H9 (cell line): ENCODE measurements at regions not wholly inside any gene's neighbourhood (a gene's known extent, or its start where the extent isn't known, plus 50 kb on each side); places are given as distances from the start of the nearest gene placed in this dataset.

ENCODE experiments used
- DNase-seq: peaks from one replicate; pipeline ENCODE4 v3.0.0-alpha.2; 2017
- H2AFZ ChIP-seq: one replicate; pipeline ENCODE4 v1.6.1; 2013; ENCODE audit warnings: mild to moderate bottlenecking, low read length, control low read depth, moderate library complexity
- H2AK5ac ChIP-seq: 2 replicates; pipeline ENCODE4 v1.6.1; 2013; ENCODE audit warnings: low read length, control low read depth, mixed read lengths; ENCODE audit not compliant: insufficient read length
- H2BK120ac ChIP-seq: one replicate; pipeline ENCODE4 v1.6.1; 2013; ENCODE audit warnings: low read depth, mild to moderate bottlenecking, low read length, control low read depth, inconsistent platforms; ENCODE audit not compliant: poor library complexity, severe bottlenecking
- H2BK12ac ChIP-seq: 2 replicates; pipeline ENCODE4 v1.6.1; 2013; ENCODE audit warnings: low read length, control low read depth, mixed read lengths, low read depth; ENCODE audit not compliant: insufficient read length
- H2BK15ac ChIP-seq: 2 replicates; pipeline ENCODE4 v1.6.1; 2013; ENCODE audit warnings: low read depth, low read length, control low read depth
- H2BK20ac ChIP-seq: one replicate; pipeline ENCODE4 v1.6.1; 2013; ENCODE audit warnings: low read depth, mild to moderate bottlenecking, low read length, control low read depth, inconsistent platforms; ENCODE audit not compliant: poor library complexity, severe bottlenecking
- H2BK5ac ChIP-seq: 2 replicates; pipeline ENCODE4 v1.6.1; 2013; ENCODE audit warnings: low read length, control low read depth, mixed read lengths; ENCODE audit not compliant: insufficient read length
- H3K14ac ChIP-seq: 2 replicates; pipeline ENCODE4 v1.6.1; 2013; ENCODE audit warnings: low read length, control low read depth; ENCODE audit not compliant: insufficient read depth
- H3K18ac ChIP-seq: 2 replicates; pipeline ENCODE4 v1.6.1; 2013; ENCODE audit warnings: low read depth, mild to moderate bottlenecking, mixed read lengths, low read length, control low read depth; ENCODE audit not compliant: insufficient read length
- H3K23ac ChIP-seq: 2 replicates; pipeline ENCODE4 v1.6.1; 2013; ENCODE audit warnings: low read length, control low read depth, mixed read lengths, low read depth; ENCODE audit not compliant: insufficient read length
- H3K23me2 ChIP-seq: 2 replicates; pipeline ENCODE4 v1.6.1; 2013; ENCODE audit warnings: low read depth, mild to moderate bottlenecking, mixed read lengths, low read length, control low read depth; ENCODE audit not compliant: insufficient read length, poor library complexity, severe bottlenecking
- H3K27ac ChIP-seq: 2 replicates; pipeline ENCODE4 v1.5.1; 2013; ENCODE audit warnings: low read length, control low read depth, mixed read lengths, low read depth; ENCODE audit not compliant: insufficient read length
- H3K27me3 ChIP-seq: 2 replicates; pipeline ENCODE4 v1.6.1; 2013; ENCODE audit warnings: low read length, control low read depth, inconsistent platforms; ENCODE audit not compliant: insufficient read depth
- H3K4ac ChIP-seq: 2 replicates; pipeline ENCODE4 v1.6.1; 2013; ENCODE audit warnings: low read depth, mild to moderate bottlenecking, control low read depth, inconsistent platforms, low read length, moderate library complexity
- H3K4me1 ChIP-seq: 2 replicates; pipeline ENCODE4 v1.6.1; 2013; ENCODE audit warnings: low read length, control low read depth, inconsistent platforms; ENCODE audit not compliant: insufficient read depth
- H3K4me2 ChIP-seq: 2 replicates; pipeline ENCODE4 v1.6.1; 2013; ENCODE audit warnings: low read length, control low read depth, mixed read lengths; ENCODE audit not compliant: insufficient read length, insufficient read depth
- H3K56ac ChIP-seq: 2 replicates; pipeline ENCODE4 v1.6.1; 2013; ENCODE audit warnings: low read depth, mild to moderate bottlenecking, mixed read lengths, low read length, control low read depth; ENCODE audit not compliant: insufficient read length
- H3K79me1 ChIP-seq: 2 replicates; pipeline ENCODE4 v1.6.1; 2013; ENCODE audit warnings: low read depth, mild to moderate bottlenecking, moderate library complexity, low read length, control low read depth, inconsistent platforms; ENCODE audit not compliant: insufficient read depth, poor library complexity, severe bottlenecking
- H3K79me2 ChIP-seq: 2 replicates; pipeline ENCODE4 v1.6.1; 2013; ENCODE audit warnings: low read length, control low read depth, inconsistent platforms; ENCODE audit not compliant: insufficient read depth
- H3K9ac ChIP-seq: 2 replicates; pipeline ENCODE4 v1.6.1; 2013; ENCODE audit warnings: low read length, control low read depth, mixed read lengths; ENCODE audit not compliant: insufficient read length; ENCODE audit errors: extremely low read depth
- H3K9me3 ChIP-seq: one replicate; pipeline ENCODE4 v1.6.1; 2013; ENCODE audit warnings: low read depth, low read length, inconsistent platforms; ENCODE audit not compliant: control insufficient read depth
- H3T11ph ChIP-seq: one replicate; pipeline ENCODE4 v1.6.1; 2013; ENCODE audit warnings: mild to moderate bottlenecking, low read length, control low read depth, inconsistent platforms
- H4K20me1 ChIP-seq: one replicate; pipeline ENCODE4 v1.6.1; 2013; ENCODE audit not compliant: control insufficient read depth, insufficient read length, insufficient read depth
- H4K5ac ChIP-seq: 2 replicates; pipeline ENCODE4 v1.6.1; 2013; ENCODE audit warnings: low read depth, mild to moderate bottlenecking, mixed read lengths, low read length, control low read depth; ENCODE audit not compliant: insufficient read length
- H4K8ac ChIP-seq: replicated peaks from 2 replicates; pipeline ENCODE4 v1.6.1; 2013; ENCODE audit warnings: low read length, control low read depth, mixed read lengths, low read depth; ENCODE audit not compliant: insufficient read length
- H4K91ac ChIP-seq: 2 replicates; pipeline ENCODE4 v1.6.1; 2013; ENCODE audit warnings: low read depth, mild to moderate bottlenecking, moderate library complexity, mixed read lengths, low read length, control low read depth; ENCODE audit not compliant: insufficient read length
- H3K27ac Mint-ChIP-seq, 3 experiments: 2 replicates in 2 of 3; 3 replicates in 1 of 3; pipeline ENCODE4 v1.8.0; 2020 to 2021; ENCODE audit warnings: mixed read lengths in 3 of 3, mild to moderate bottlenecking in 1 of 3, moderate library complexity in 1 of 3
- H3K27me3 Mint-ChIP-seq: 2 replicates; pipeline ENCODE4 v1.8.0; 2021; ENCODE audit warnings: low read depth, mild to moderate bottlenecking, moderate library complexity, mixed read lengths
- H3K36me3 Mint-ChIP-seq, 3 experiments: 2 replicates in 2 of 3; 3 replicates in 1 of 3; pipeline ENCODE4 v1.8.0; 2020 to 2021; ENCODE audit warnings: low read depth in 3 of 3, mixed read lengths in 3 of 3; ENCODE audit not compliant: insufficient read depth in 1 of 3
- H3K4me1 Mint-ChIP-seq, 2 experiments: 2 replicates each; pipeline ENCODE4 v1.8.0; 2020; ENCODE audit warnings: mixed read lengths in 2 of 2
- H3K4me3 Mint-ChIP-seq, 2 experiments: 2 replicates in 1 of 2; 3 replicates in 1 of 2; pipeline ENCODE4 v1.8.0; 2020 to 2021; ENCODE audit warnings: mild to moderate bottlenecking in 2 of 2, mixed read lengths in 2 of 2, moderate library complexity in 1 of 2
- H3K9me3 Mint-ChIP-seq, 2 experiments: 2 replicates in 1 of 2; 3 replicates in 1 of 2; pipeline ENCODE4 v1.8.0; 2020; ENCODE audit warnings: mild to moderate bottlenecking in 2 of 2, mixed read lengths in 2 of 2, moderate library complexity in 1 of 2
- CTCF ChIP-seq: fragments of 200-600 bp; sonication (generic); conservative IDR thresholded peaks from 3 replicates; pipeline ENCODE4 v1.8.0; 2021; ENCODE audit warnings: antibody characterized with exemption, mild to moderate bottlenecking
- WGBS: extraction: QIAGEN DNeasy Blood & Tissue Kit; methylation state at CpG from one replicate; pipeline ENCODE4 v1.1.7; 2013; ENCODE audit warnings: missing lambda C conversion rate, low lambda C conversion rate, mixed read lengths; ENCODE audit not compliant: insufficient read length; ENCODE audit errors: extremely low coverage; 5-methylcytosine and 5-hydroxymethylcytosine counted together

DNA sequence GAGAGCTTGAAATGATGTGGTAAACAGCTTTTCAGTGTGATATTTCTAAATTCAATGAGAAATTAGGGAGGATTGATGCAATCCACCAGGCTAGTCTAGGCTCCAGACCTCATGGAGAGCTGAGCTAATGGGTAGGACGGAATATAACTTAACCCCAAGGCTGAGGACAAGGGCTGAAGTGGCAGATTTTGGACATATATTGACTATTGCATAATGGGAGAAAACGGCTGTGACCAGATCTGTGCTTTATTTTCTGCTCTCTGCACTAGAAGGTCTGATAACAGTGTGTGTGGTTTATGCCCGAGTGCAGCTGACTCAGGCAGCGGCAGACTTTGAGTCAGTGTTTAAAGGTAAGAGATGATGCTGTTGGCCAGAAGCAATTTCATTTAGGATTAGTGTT is 70.6 kb downstream of the ACTBL2 start:
- Histone ChIP-seq H4K5ac (no peak overlapping the region), H2BK120ac (no peak overlapping the region), H3K4me2 (no peak overlapping the region), H3K79me1 (no peaks in the 10 kb centered on the region), H3K18ac (no peak overlapping the region), H4K91ac (no peak overlapping the region), H3K27me3 (no peaks in the 10 kb centered on the region), H3K56ac (no peak overlapping the region), H2BK15ac (no peak overlapping the region), H3K9ac (no peak overlapping the region), H3K23ac (no peak overlapping the region), H4K20me1 (no peaks in the 10 kb centered on the region), H2BK12ac (no peak overlapping the region), H3K4me1 (no peaks in the 10 kb centered on the region), H3K79me2 (no peaks in the 10 kb centered on the region), H2BK20ac (no peak overlapping the region), H3K27ac (no peak overlapping the region), H3T11ph (no peak overlapping the region), H3K14ac (no peak overlapping the region), H3K23me2 (no peaks in the 10 kb centered on the region), H4K8ac (no peak overlapping the region), H2AK5ac (no peak overlapping the region), H3K9me3 (no peaks in the 10 kb centered on the region), H2BK5ac (no peak overlapping the region), H2AFZ (no peak overlapping the region), H3K4ac (no peak overlapping the region)
- H3K4me1 Mint-ChIP-seq: peaks cover 0 to 9% of the 10 kb centered on the region in 2 experiments; a peak in 2 of 4 replicates
- H3K9me3 Mint-ChIP-seq: no peaks in the 10 kb centered on the region
- TF ChIP-seq CTCF: no peak
- no CpG with 5 or more reads among the region's 4 CpGs for WGBS
- no peaks in the 10 kb centered on the region for H3K27me3 Mint-ChIP-seq
- H3K36me3 Mint-ChIP-seq: no peaks in the 10 kb centered on the region
- H3K27ac Mint-ChIP-seq: no peak overlapping the region
- DNase-seq: no peak
- H3K4me3 Mint-ChIP-seq: no peak overlapping the region
